Mucosa of stomach (tissue), 1 donor: ENCODE measurements at regions not wholly inside any gene's neighbourhood (a gene's known extent, or its start where the extent isn't known, plus 50 kb on each side); places are given as distances from the start of the nearest gene placed in this dataset.

Experiments used
- H3K27me3 ChIP-seq: one replicate; pipeline ENCODE4 v1.7.0; 2013; ENCODE audit warnings: mild to moderate bottlenecking, low read length; ENCODE audit not compliant: control insufficient read depth, insufficient read depth
- H3K36me3 ChIP-seq: one replicate; pipeline ENCODE4 v1.7.0; 2013; ENCODE audit warnings: low read length; ENCODE audit not compliant: control insufficient read depth, insufficient read depth
- H3K4me1 ChIP-seq: one replicate; pipeline ENCODE4 v1.7.0; 2013; ENCODE audit warnings: mild to moderate bottlenecking, low read length; ENCODE audit not compliant: control insufficient read depth, insufficient read depth
- H3K4me3 ChIP-seq: one replicate; pipeline ENCODE4 v1.7.0; 2013; ENCODE audit warnings: low read length
- H3K9ac ChIP-seq: one replicate; pipeline ENCODE4 v1.7.0; 2013; ENCODE audit warnings: mild to moderate bottlenecking, low read length, moderate library complexity
- H3K9me3 ChIP-seq: one replicate; pipeline ENCODE4 v1.7.0; 2013; ENCODE audit warnings: mild to moderate bottlenecking, low read length, moderate library complexity; ENCODE audit not compliant: control insufficient read depth
- donor health status: Pancreatic carcinoma.

- no peak overlapping the region for H3K4me3 ChIP-seq
- H3K27me3 ChIP-seq = no peaks in the 10 kb centered on the region
- H3K9ac ChIP-seq = no peak overlapping the region
- no peaks in the 10 kb centered on the region for H3K4me1 ChIP-seq
- no peaks in the 10 kb centered on the region for H3K36me3 ChIP-seq
- no peaks in the 10 kb centered on the region for H3K9me3 ChIP-seq
Measured at GRCh38 chr6:166721576-166721975, 94.5 kb upstream of the RPS6KA2 start.

DNA sequence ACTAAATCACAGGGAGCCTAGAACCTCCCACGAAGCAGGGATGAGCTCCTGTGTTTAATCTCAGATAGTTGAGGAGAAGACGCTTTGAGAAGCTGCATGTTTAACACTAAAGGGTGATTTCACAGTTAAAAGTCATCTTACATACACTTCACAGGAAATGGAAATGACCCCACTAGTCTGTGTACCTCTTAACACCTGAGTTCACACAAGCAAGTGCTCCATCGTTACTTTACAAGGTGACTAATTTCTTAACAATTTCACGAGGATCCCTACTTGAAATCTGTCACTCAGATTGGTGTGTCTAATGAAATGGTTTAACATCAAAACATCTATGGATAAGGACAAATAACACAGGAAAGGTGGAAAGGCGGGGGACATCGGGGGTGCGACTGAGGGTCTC is 93.8 kb upstream of the RPS6KA2 start:
- no peak overlapping the region for H3K9ac ChIP-seq
- no peaks in the 10 kb centered on the region for H3K9me3 ChIP-seq
- no peaks in the 10 kb centered on the region for H3K4me1 ChIP-seq
- no peaks in the 10 kb centered on the region for H3K36me3 ChIP-seq
- no peaks in the 10 kb centered on the region for H3K27me3 ChIP-seq
- H3K4me3 ChIP-seq = no peak overlapping the region

DNA sequence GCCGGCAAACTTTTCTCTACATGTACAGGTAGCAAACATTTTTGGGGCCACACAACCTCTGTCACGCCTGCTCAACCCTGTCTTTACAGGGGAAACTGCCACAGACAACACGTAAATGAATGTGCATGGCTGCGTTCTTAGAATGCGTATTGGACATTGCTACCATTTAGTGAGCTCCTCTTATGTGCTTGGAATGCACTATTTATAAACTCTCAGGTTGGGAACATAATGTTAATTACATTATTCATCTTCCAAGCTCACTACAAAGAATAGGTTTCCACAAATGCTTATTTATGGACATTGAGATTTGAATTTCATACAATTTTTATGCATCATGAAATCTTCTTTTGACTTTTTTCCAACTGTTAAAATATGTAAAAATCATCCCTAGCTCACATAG is 92.0 kb upstream of the RPS6KA2 start:
- no peaks in the 10 kb centered on the region for H3K9me3 ChIP-seq
- H3K36me3 ChIP-seq = no peaks in the 10 kb centered on the region
- no peak overlapping the region for H3K9ac ChIP-seq
- H3K4me3 ChIP-seq = no peak overlapping the region
- H3K4me1 ChIP-seq = no peaks in the 10 kb centered on the region
- no peaks in the 10 kb centered on the region for H3K27me3 ChIP-seq

DNA sequence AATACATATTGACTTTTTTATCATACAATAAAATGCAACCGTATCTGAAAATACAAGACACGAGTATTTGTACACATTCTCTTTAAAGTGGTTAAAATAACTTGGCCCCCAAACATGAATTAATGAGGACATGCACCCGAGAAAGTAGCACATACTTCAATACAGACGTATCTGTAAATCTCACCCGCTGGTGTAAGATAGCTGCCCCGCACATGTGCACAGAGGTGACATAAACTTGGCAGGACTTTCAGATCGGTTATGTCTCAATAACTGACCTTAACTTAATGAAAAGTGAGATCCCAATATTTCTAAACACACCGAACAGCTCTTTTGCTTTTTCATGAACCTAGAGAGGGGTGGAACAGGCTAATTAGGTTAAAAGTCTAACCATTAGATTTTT is 91.5 kb upstream of the RPS6KA2 start:
- Histone ChIP-seq H3K4me3 (no peak overlapping the region), H3K27me3 (no peaks in the 10 kb centered on the region), H3K36me3 (no peaks in the 10 kb centered on the region), H3K9me3 (no peaks in the 10 kb centered on the region), H3K4me1 (no peaks in the 10 kb centered on the region), H3K9ac (no peak overlapping the region)

- Histone ChIP-seq H3K4me3 (no peak overlapping the region), H3K4me1 (no peaks in the 10 kb centered on the region), H3K9me3 (no peaks in the 10 kb centered on the region), H3K27me3 (no peaks in the 10 kb centered on the region), H3K36me3 (no peaks in the 10 kb centered on the region), H3K9ac (no peak overlapping the region)
Measured at GRCh38 chr6:166716910-166717617, 90.0 kb upstream of the RPS6KA2 start.

DNA sequence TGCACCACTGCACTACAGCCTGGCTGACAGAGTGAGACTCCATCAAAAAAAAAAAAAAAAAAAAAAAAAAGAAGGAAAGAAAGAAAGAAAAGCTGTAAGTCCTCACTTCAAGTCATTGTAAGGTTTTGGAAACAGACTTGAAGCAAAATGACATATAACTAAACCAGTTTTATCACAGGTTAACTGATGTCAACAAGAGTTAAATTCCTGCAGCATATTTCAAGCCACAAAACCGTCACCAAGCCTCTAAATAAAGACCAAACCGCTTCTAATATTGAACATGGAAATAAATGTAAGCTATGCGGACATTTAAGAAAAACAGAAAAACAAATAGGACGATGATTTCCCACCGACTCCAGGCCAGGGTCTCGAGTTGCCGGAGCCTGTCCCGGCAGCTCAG is 88.9 kb upstream of the RPS6KA2 start:
- no peak overlapping the region for H3K4me3 ChIP-seq
- no peaks in the 10 kb centered on the region for H3K9me3 ChIP-seq
- no peaks in the 10 kb centered on the region for H3K36me3 ChIP-seq
- no peaks in the 10 kb centered on the region for H3K4me1 ChIP-seq
- no peaks in the 10 kb centered on the region for H3K27me3 ChIP-seq
- no peak overlapping the region for H3K9ac ChIP-seq

GRCh38 chr6:166715065-166715464 is 88.0 kb upstream of the RPS6KA2 start:
- no peaks in the 10 kb centered on the region for H3K9me3 ChIP-seq
- no peaks in the 10 kb centered on the region for H3K27me3 ChIP-seq
- H3K4me1 ChIP-seq = no peaks in the 10 kb centered on the region
- H3K36me3 ChIP-seq = no peaks in the 10 kb centered on the region
- H3K9ac ChIP-seq = no peak overlapping the region
- no peak overlapping the region for H3K4me3 ChIP-seq

DNA sequence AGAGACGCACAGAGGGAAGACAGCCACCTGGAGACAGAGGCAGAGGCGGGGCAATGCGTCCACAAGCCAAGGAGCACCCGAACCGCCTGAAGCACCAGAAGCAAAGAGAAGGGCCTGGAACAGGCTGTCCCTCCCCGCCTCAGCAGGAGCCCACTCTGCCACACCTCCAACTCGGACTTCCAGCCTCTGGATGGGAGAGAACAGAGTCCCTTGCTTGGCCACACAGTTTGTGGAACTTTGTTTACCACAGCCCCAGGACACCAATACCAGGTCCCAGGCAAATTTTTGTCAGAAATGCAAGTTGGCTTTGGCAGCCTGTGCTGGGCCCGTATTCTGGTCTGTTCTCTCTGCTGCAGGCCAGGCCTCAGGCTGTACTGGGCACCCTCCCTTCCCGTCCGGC is 87.5 kb upstream of the RPS6KA2 start:
- Histone ChIP-seq H3K9ac (no peak overlapping the region), H3K9me3 (no peaks in the 10 kb centered on the region), H3K27me3 (no peaks in the 10 kb centered on the region), H3K4me1 (no peaks in the 10 kb centered on the region), H3K4me3 (no peak overlapping the region), H3K36me3 (no peaks in the 10 kb centered on the region)

DNA sequence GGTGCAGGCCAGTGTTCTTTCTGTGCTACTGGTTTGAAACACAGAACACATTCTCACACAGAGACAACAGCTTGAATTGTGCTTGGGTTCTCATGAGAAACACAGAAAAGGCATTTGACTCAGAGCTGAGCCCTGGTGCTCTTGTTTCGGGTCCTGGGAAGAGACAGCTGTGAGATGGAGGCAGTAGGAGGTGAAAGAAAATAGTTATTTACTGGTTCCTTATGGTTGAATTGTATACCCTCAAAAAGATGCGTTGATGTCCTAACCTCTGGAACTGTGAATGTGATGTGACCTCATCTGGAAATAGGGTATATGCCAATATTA is 87.1 kb upstream of the RPS6KA2 start:
- no peaks in the 10 kb centered on the region for H3K27me3 ChIP-seq
- H3K4me1 ChIP-seq = no peaks in the 10 kb centered on the region
- H3K4me3 ChIP-seq = no peak overlapping the region
- H3K9me3 ChIP-seq = no peaks in the 10 kb centered on the region
- no peaks in the 10 kb centered on the region for H3K36me3 ChIP-seq
- H3K9ac ChIP-seq = no peak overlapping the region

- no peak overlapping the region for H3K9ac ChIP-seq
- H3K9me3 ChIP-seq = no peaks in the 10 kb centered on the region
Measured at GRCh38 chr6:166713434-166714186, 86.6 kb upstream of the RPS6KA2 start.

DNA sequence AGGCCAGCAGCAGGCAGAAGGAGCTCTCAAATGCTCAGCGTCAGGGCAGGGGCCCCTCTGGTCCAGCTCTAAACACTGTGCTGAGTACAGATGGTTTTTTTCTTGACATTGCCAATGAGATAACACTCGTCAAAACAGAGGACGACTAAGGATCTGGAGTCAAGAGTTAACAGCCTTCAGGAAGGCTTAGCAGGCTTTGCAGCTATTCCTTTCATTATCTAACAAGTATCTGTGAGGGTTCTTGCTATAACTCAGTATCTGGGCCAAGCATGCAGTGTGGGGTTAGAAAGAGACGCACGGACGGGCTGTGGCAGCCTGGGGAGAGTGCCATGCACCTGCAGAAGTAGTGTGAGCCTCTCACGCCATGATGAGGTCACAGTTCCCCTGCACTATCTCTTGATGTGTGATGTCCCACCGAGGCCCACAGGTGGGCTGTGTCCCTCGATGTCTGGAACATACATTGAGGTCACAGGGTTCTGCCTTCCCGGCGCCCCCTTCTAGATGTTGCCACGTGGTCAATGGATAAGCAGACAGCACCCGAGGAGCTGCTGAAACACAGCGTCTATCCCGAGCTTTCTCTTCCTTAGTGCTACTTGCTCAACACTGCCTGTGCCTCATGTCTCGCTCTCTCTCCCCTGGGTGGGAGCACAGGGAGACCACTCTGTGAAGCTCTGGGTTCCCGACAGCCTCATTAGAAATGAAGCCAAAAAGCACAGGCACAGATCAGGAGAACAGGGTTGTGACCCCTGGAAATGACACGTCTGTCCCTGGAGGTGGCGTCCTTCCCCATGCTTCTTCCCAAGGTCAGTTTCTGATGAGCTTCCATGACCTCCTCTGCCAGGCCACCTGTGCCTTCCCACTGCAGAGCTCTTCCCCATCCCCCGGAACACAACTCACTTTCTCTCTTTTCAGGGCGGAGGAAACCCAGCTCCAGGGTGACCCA is 85.5 kb upstream of the RPS6KA2 start:
- Histone ChIP-seq H3K27me3 (no peaks in the 10 kb centered on the region), H3K36me3 (no peaks in the 10 kb centered on the region), H3K9ac (no peak overlapping the region), H3K9me3 (no peaks in the 10 kb centered on the region), H3K4me3 (no peak overlapping the region), H3K4me1 (peaks cover 2% of the 10 kb centered on the region)

More at GRCh38 chr6:166713434-166714186, 86.6 kb upstream of the RPS6KA2 start:
- Histone ChIP-seq H3K36me3 (no peaks in the 10 kb centered on the region), H3K4me3 (no peak overlapping the region), H3K27me3 (no peaks in the 10 kb centered on the region), H3K4me1 (no peaks in the 10 kb centered on the region)

- H3K27me3 ChIP-seq = no peaks in the 10 kb centered on the region
- no peaks in the 10 kb centered on the region for H3K36me3 ChIP-seq
- H3K9ac ChIP-seq = no peak overlapping the region
- H3K4me3 ChIP-seq = no peak overlapping the region
- no peaks in the 10 kb centered on the region for H3K9me3 ChIP-seq
- H3K4me1 ChIP-seq = peaks cover 11% of the 10 kb centered on the region
Measured at GRCh38 chr6:166710084-166710483, 83.0 kb upstream of the RPS6KA2 start.
